Jurkat, Clone E6-1 (cell line): ENCODE measurements at regions not wholly inside any gene's neighbourhood (a gene's known extent, or its start where the extent isn't known, plus 50 kb on each side); places are given as distances from the start of the nearest gene placed in this dataset.
"Not testable (repeated sequence)": the region's sequence is repeated elsewhere in the genome, so short reads cannot be mapped to it uniquely, and the experiment has no call there.

ENCODE experiments used
- DNase-seq: peaks from one replicate; pipeline ENCODE4 v3.0.0-alpha.2; 2011; ENCODE audit warnings: low read depth, low spot score
- H3K4me3 ChIP-seq: 2 replicates; pipeline ENCODE4 v1.5.1; 2011; ENCODE audit warnings: mild to moderate bottlenecking, low read length, control low read depth, moderate library complexity

- H3K4me3 ChIP-seq = no peak overlapping the region
- DNase-seq = no peak
Observed at GRCh38 chr1:238474263-238474662, 583.5 kb upstream of the ZP4 start.

GRCh38 chr1:238469146-238469631 is 578.5 kb upstream of the ZP4 start:
- H3K4me3 ChIP-seq = no peak overlapping the region
- DNase-seq = no peak

GRCh38 chr1:238468068-238468467 is 577.3 kb upstream of the ZP4 start:
- H3K4me3 ChIP-seq = no peak overlapping the region
- no peak for DNase-seq

- no peak overlapping the region for H3K4me3 ChIP-seq
- no peak for DNase-seq
Observed at GRCh38 chr1:238466459-238466858, 575.7 kb upstream of the ZP4 start.

GRCh38 chr1:238465449-238465848 is 574.7 kb upstream of the ZP4 start:
- H3K4me3 ChIP-seq = no peak overlapping the region

GRCh38 chr1:238458899-238459298 is 568.2 kb upstream of the ZP4 start:
- no peak for DNase-seq
- no peak overlapping the region for H3K4me3 ChIP-seq

More at GRCh38 chr1:238465449-238465848, 574.7 kb upstream of the ZP4 start:
- DNase-seq = no peak

GRCh38 chr1:238457610-238458009 is 566.9 kb upstream of the ZP4 start:
- H3K4me3 ChIP-seq = no peak overlapping the region
- DNase-seq = no peak

GRCh38 chr1:238451781-238452310 is 561.1 kb upstream of the ZP4 start:
- no peak for DNase-seq

GRCh38 chr1:238450976-238451375 is 560.3 kb upstream of the ZP4 start:
- no peak for DNase-seq
- H3K4me3 ChIP-seq = no peak overlapping the region

More at GRCh38 chr1:238451781-238452310, 561.1 kb upstream of the ZP4 start:
- no peak overlapping the region for H3K4me3 ChIP-seq

GRCh38 chr1:238443687-238444086 is 553.0 kb upstream of the ZP4 start:
- no peak for DNase-seq
- no peak overlapping the region for H3K4me3 ChIP-seq

- no peak for DNase-seq
- H3K4me3 ChIP-seq = no peak overlapping the region
Observed at GRCh38 chr1:238439511-238439910, 548.8 kb upstream of the ZP4 start.

- no peak for DNase-seq
- H3K4me3 ChIP-seq = no peak overlapping the region
Observed at GRCh38 chr1:238438311-238439270, 547.9 kb upstream of the ZP4 start.

GRCh38 chr1:238429703-238430102 is 539.0 kb upstream of the ZP4 start:
- H3K4me3 ChIP-seq, DNase-seq: not testable (repeated sequence)

- no peak overlapping the region for H3K4me3 ChIP-seq
- DNase-seq = no peak
Observed at GRCh38 chr1:238419209-238419608, 528.5 kb upstream of the ZP4 start.

GRCh38 chr1:238409932-238410331 is 519.2 kb upstream of the ZP4 start:
- H3K4me3 ChIP-seq = no peak overlapping the region
- no peak for DNase-seq

- no peak for DNase-seq
- H3K4me3 ChIP-seq = no peak overlapping the region
Observed at GRCh38 chr1:238409191-238409850, 518.6 kb upstream of the ZP4 start.

GRCh38 chr1:238408737-238409136 is 518.0 kb upstream of the ZP4 start:
- no peak overlapping the region for H3K4me3 ChIP-seq
- DNase-seq = no peak

- no peak for DNase-seq
- no peak overlapping the region for H3K4me3 ChIP-seq
Observed at GRCh38 chr1:238406098-238406860, 515.6 kb upstream of the ZP4 start.

GRCh38 chr1:238404921-238405320 is 514.2 kb upstream of the ZP4 start:
- no peak overlapping the region for H3K4me3 ChIP-seq

More at GRCh38 chr1:238404921-238405320, 514.2 kb upstream of the ZP4 start:
- DNase-seq = no peak
